Loucy (cell line): ENCODE measurements at regions not wholly inside any gene's neighbourhood (a gene's known extent, or its start where the extent isn't known, plus 50 kb on each side); places are given as distances from the start of the nearest gene placed in this dataset.

Experiments
- CTCF ChIP-seq: fragments of 200-600 bp; sonication (generic); conservative IDR thresholded peaks from 2 replicates; pipeline ENCODE4 v1.5.1; 2014; ENCODE audit warnings: mild to moderate bottlenecking, antibody characterized with exemption, low read length
- EZH2phosphoT487 ChIP-seq: fragments of 200-600 bp; IDR thresholded peaks from 2 replicates; pipeline ENCODE4 v1.6.1; 2018; ENCODE audit warnings: antibody characterized with exemption, mild to moderate bottlenecking, moderate library complexity, borderline replicate concordance

- TF ChIP-seq CTCF (no peak), EZH2phosphoT487 (no peak)
Measured at GRCh38 chr13:76329004-76329403, 557.2 kb downstream of the KCTD12 start.
